CD4-positive, CD25-positive, alpha-beta regulatory T cell (primary cell): ENCODE measurements at regions not wholly inside any gene's neighbourhood (a gene's known extent, or its start where the extent isn't known, plus 50 kb on each side); places are given as distances from the start of the nearest gene placed in this dataset.

Experiments used
- ATAC-seq, 2 donors: fragments of 150-1000 bp; cut with Tn5 transposase; one replicate each; pipeline ENCODE4 v1.10.0; 2021; ENCODE audit warnings: low read depth in 2 of 2, moderate number of reproducible peaks in 2 of 2, moderate library complexity in 1 of 2
- DNase-seq, 3 donors: peaks; one replicate each; pipeline versions ENCODE4 v3.0.0 to v3.0.0-alpha.2; 2012 to 2022; ENCODE audit warnings: mixed read lengths in 1 of 3
- H3K27ac ChIP-seq: one replicate; pipeline ENCODE4 v1.7.0; 2013; ENCODE audit warnings: mild to moderate bottlenecking, low read length; ENCODE audit not compliant: insufficient read depth, poor library complexity, severe bottlenecking
- H3K27me3 ChIP-seq: one replicate; pipeline ENCODE4 v1.7.0; 2013; ENCODE audit warnings: low read length; ENCODE audit not compliant: control insufficient read depth, insufficient read depth
- H3K36me3 ChIP-seq: one replicate; pipeline ENCODE4 v1.7.0; 2013; ENCODE audit warnings: mild to moderate bottlenecking, low read length, moderate library complexity; ENCODE audit not compliant: control insufficient read depth, insufficient read depth
- H3K4me1 ChIP-seq: 2 replicates; pipeline ENCODE4 v1.7.0; 2013; ENCODE audit warnings: mild to moderate bottlenecking, low read length; ENCODE audit not compliant: insufficient read depth, control insufficient read depth, poor library complexity, severe bottlenecking
- H3K4me3 ChIP-seq: one replicate; pipeline ENCODE4 v1.7.0; 2013; ENCODE audit warnings: low read depth, mild to moderate bottlenecking, low read length, moderate library complexity
- H3K9me3 ChIP-seq, 2 experiments: 1 replicate in 1 of 2; 2 replicates in 1 of 2; pipeline ENCODE4 v1.7.0; 2013; ENCODE audit warnings: low read length in 2 of 2, mild to moderate bottlenecking in 1 of 2, moderate library complexity in 1 of 2; ENCODE audit not compliant: control insufficient read depth in 2 of 2
- H3K27ac Mint-ChIP-seq, 3 donors: one replicate each; pipeline ENCODE4 v1.8.0; 2020 to 2022; ENCODE audit warnings: mild to moderate bottlenecking in 3 of 3, mixed read lengths in 3 of 3, moderate library complexity in 2 of 3
- H3K27me3 Mint-ChIP-seq: one replicate; pipeline ENCODE4 v1.8.0; 2022; ENCODE audit warnings: mild to moderate bottlenecking, mixed read lengths
- H3K36me3 Mint-ChIP-seq: one replicate; pipeline ENCODE4 v1.8.0; 2020; ENCODE audit warnings: mixed read lengths
- H3K4me1 Mint-ChIP-seq, 4 donors: one replicate each; pipeline ENCODE4 v1.8.0; 2020 to 2022; ENCODE audit warnings: mixed read lengths in 4 of 4, mild to moderate bottlenecking in 1 of 4
- H3K4me3 Mint-ChIP-seq, 4 donors: one replicate each; pipeline ENCODE4 v1.8.0; 2020 to 2022; ENCODE audit warnings: mild to moderate bottlenecking in 4 of 4, mixed read lengths in 4 of 4, moderate library complexity in 3 of 4
- H3K9me3 Mint-ChIP-seq, 7 donors: one replicate each; pipeline ENCODE4 v1.8.0; 2020 to 2022; ENCODE audit warnings: mixed read lengths in 7 of 7, mild to moderate bottlenecking in 3 of 7, moderate library complexity in 2 of 7

DNA sequence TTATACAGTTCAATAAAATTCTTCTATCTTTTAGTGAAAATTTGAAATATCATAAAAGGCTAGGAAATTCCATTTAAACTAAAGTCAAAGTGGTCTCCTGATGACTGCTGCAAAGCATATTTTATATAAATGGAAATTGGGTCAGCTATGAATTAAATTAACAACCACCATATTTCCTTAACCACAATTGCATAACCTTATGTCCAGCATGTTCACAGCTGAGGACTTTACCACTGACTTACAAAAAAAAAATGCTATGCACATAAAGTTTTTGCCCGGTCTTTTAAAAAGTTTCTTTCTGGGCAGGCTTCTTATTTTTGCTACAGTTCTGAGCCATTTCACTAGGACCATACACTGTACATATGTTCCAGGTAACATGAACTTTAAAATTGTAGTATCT, 208.6 kb upstream of the RGMB start:
- ATAC-seq (no peak), DNase-seq (no peak)
- no peaks in the 10 kb centered on the region for H3K27me3 ChIP-seq
- no peaks in the 10 kb centered on the region for H3K9me3 ChIP-seq
- H3K27ac ChIP-seq: no peak overlapping the region
- no peak overlapping the region for H3K27ac Mint-ChIP-seq
- H3K4me1 Mint-ChIP-seq: no peaks in the 10 kb centered on the region
- H3K27me3 Mint-ChIP-seq: no peaks in the 10 kb centered on the region
- H3K4me3 ChIP-seq: no peak overlapping the region
- no peaks in the 10 kb centered on the region for H3K36me3 Mint-ChIP-seq
- no peaks in the 10 kb centered on the region for H3K4me1 ChIP-seq
- no peaks in the 10 kb centered on the region for H3K36me3 ChIP-seq
- peaks cover 0 to 8% (median 2%) of the 10 kb centered on the region in 7 donors for H3K9me3 Mint-ChIP-seq
- H3K4me3 Mint-ChIP-seq: no peak overlapping the region

DNA sequence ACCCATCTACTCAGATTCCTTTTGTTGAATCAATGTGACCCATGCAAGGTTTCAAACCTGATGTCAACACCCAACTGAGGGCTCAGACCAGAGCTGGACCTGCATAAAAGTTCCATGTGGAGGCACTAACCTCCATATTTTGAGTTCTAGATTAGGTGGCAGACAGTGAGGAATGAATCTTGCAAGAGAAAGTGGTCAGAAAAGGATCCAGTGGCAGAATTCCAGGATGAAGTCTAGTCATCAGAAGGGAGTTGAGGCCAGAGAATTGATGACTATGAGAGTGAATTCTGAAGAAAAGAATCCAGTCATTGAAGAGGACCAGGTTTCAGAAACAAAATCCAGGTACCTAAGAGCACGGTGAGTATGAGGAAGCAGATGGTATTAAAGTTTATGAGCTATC, 205.1 kb upstream of the RGMB start:
- no peak for ATAC-seq
- DNase-seq: no peak
- Mint-ChIP-seq H3K27ac (no peak overlapping the region), H3K4me3 (no peak overlapping the region), H3K36me3 (no peaks in the 10 kb centered on the region), H3K27me3 (peaks cover 4% of the 10 kb centered on the region), H3K9me3 (peaks cover 0 to 12% (median 5%) of the 10 kb centered on the region in 7 donors), H3K4me1 (no peaks in the 10 kb centered on the region)
- H3K9me3 ChIP-seq: no peaks in the 10 kb centered on the region
- H3K4me1 ChIP-seq: no peaks in the 10 kb centered on the region
- H3K27ac ChIP-seq: no peak overlapping the region
- no peak overlapping the region for H3K4me3 ChIP-seq
- H3K36me3 ChIP-seq: no peaks in the 10 kb centered on the region
- no peaks in the 10 kb centered on the region for H3K27me3 ChIP-seq

DNA sequence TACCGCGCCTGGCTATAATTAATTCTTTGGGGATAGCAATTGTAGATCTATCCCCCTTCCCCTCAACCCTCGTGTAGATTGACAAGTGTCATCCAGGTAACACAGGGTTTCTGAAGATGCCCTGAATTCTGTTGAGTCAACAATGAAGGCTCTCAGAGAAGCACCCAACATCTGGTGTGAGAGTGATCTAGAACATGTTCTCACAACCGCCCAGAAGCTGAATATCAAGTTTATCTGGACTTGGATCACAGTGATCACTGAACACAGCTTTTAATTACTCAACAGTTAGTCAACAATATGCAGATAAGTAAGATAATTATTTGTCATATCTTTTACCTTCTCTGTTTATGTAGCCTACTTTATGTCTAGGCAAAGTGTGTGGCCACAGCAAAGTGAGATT, 204.2 kb upstream of the RGMB start:
- Histone ChIP-seq H3K4me3 (no peak overlapping the region), H3K4me1 (no peaks in the 10 kb centered on the region), H3K9me3 (no peaks in the 10 kb centered on the region), H3K27me3 (no peaks in the 10 kb centered on the region), H3K36me3 (no peaks in the 10 kb centered on the region), H3K27ac (no peak overlapping the region)
- Mint-ChIP-seq H3K27ac (no peak overlapping the region), H3K4me1 (no peaks in the 10 kb centered on the region), H3K4me3 (no peak overlapping the region), H3K27me3 (peaks cover 4% of the 10 kb centered on the region), H3K36me3 (no peaks in the 10 kb centered on the region), H3K9me3 (peaks cover 0 to 12% (median 4%) of the 10 kb centered on the region in 7 donors)
- ATAC-seq: no peak
- DNase-seq: no peak

DNA sequence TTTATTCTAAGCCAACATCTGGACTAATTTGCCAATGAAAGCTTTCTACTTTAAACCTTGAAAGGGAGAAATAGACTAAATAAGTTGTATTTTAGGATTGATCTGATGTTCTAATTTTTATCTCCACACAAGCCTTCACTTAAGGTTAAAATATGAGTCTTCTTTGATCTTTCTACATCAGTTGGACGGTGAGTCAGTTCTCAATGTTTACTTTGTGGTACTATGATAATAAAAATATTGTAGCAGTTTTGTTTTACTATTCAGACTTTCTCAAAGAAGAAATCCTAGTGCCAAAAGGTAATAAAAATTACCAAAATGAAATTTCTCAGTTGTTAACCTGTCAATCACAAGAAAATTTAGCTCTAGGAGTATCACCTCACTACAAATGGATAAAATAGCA, 203.5 kb upstream of the RGMB start:
- Histone ChIP-seq H3K27ac (no peak overlapping the region), H3K27me3 (no peaks in the 10 kb centered on the region), H3K4me1 (no peaks in the 10 kb centered on the region), H3K9me3 (no peaks in the 10 kb centered on the region), H3K36me3 (no peaks in the 10 kb centered on the region), H3K4me3 (no peak overlapping the region)
- peaks cover 4% of the 10 kb centered on the region for H3K27me3 Mint-ChIP-seq
- no peaks in the 10 kb centered on the region for H3K4me1 Mint-ChIP-seq
- no peak overlapping the region for H3K27ac Mint-ChIP-seq
- H3K36me3 Mint-ChIP-seq: no peaks in the 10 kb centered on the region
- no peak for DNase-seq
- ATAC-seq: no peak
- no peak overlapping the region for H3K4me3 Mint-ChIP-seq
- peaks cover 0 to 12% (median 4%) of the 10 kb centered on the region in 7 donors for H3K9me3 Mint-ChIP-seq

DNA sequence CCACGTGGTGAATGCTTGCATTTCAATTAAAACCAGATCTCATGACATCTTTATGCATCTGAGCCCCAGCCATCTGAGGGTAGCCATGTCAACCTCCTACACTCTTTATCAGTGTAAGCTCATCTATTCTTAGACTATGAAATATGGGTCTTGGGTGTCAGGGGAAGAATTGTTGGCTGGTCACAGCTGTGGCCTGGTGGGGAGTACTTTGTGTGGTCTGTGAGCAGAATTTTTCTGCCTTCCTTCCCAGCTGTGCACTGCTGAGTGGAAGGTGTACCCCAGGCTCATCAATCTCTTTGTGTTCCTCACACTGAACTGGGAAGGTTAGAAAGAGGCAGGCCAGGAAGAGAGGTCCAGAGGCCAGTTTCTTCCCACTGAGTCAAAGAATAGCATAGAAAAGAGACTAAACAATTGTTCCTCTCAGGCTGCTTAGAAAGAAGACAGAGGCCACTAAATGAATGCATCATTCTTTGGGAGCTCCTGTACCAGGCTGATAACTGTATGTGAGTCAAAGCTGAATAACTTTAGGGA, 202.7 kb upstream of the RGMB start:
- H3K4me1 ChIP-seq: no peaks in the 10 kb centered on the region
- Mint-ChIP-seq H3K9me3 (peaks cover 0 to 12% (median 4%) of the 10 kb centered on the region in 7 donors), H3K4me3 (no peak overlapping the region), H3K27me3 (peaks cover 4% of the 10 kb centered on the region), H3K27ac (peak overlapping the region in 1 of 3 donors; percentile 18), H3K36me3 (no peaks in the 10 kb centered on the region), H3K4me1 (no peaks in the 10 kb centered on the region)
- DNase-seq: no peak
- no peak for ATAC-seq
- no peak overlapping the region for H3K27ac ChIP-seq
- no peaks in the 10 kb centered on the region for H3K27me3 ChIP-seq
- no peak overlapping the region for H3K4me3 ChIP-seq
- no peaks in the 10 kb centered on the region for H3K9me3 ChIP-seq
- H3K36me3 ChIP-seq: no peaks in the 10 kb centered on the region

DNA sequence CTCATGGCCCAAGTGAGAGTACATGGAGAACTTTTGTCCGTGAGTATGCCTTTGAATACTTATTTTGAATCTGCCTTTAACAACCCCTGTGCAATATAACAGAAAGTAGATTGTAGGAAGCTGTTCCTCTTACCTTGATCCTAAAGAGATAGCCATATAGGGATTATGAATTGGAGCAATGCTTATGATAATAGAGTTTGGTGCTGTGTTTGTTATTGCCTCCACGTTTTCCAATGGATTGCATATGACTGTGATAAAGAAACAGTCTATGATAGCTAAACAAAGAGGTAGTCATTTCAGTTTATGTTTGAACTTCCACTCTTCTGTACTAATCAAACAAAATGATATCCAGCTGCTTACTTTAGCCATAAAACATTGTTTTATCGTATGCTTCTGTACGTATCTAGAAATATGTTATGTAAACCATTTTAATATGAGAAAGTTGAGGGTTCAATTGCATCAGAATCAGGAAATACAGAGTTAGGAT, 199.6 kb upstream of the RGMB start:
- no peaks in the 10 kb centered on the region for H3K27me3 ChIP-seq
- H3K27ac ChIP-seq: no peak overlapping the region
- no peak overlapping the region for H3K27ac Mint-ChIP-seq
- no peaks in the 10 kb centered on the region for H3K9me3 ChIP-seq
- H3K4me3 ChIP-seq: no peak overlapping the region
- no peaks in the 10 kb centered on the region for H3K36me3 ChIP-seq
- H3K36me3 Mint-ChIP-seq: no peaks in the 10 kb centered on the region
- no peak for ATAC-seq
- H3K4me3 Mint-ChIP-seq: no peak overlapping the region
- H3K4me1 Mint-ChIP-seq: no peaks in the 10 kb centered on the region
- peaks cover 4% of the 10 kb centered on the region for H3K27me3 Mint-ChIP-seq
- DNase-seq: no peak
- H3K4me1 ChIP-seq: no peaks in the 10 kb centered on the region
- peaks cover 0 to 8% (median 1%) of the 10 kb centered on the region in 7 donors for H3K9me3 Mint-ChIP-seq

DNA sequence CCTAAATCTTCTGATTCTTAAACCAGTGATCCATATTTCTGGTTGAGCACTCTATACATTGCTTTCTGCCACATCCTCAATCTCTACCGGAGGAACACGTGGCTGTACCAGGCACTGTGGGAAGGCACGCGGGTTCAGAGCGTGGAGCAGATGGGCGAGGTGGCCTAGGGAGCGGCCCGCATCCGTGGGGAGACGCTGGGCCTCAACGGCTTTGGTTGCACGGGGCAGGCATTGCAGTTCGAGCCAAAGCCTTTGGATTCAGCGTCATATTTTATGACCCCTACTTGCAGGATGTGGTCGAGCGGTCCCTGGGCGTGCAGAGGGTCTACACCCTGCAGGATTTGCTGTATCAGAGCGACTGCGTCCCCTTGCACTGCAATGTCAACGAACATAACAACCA, 197.2 kb upstream of the RGMB start:
- DNase-seq (no peak), ATAC-seq (no peak)
- Mint-ChIP-seq H3K4me1 (no peaks in the 10 kb centered on the region), H3K27ac (no peak overlapping the region), H3K4me3 (no peak overlapping the region), H3K36me3 (no peaks in the 10 kb centered on the region), H3K9me3 (peaks cover 0 to 8% (median 0%) of the 10 kb centered on the region in 7 donors), H3K27me3 (peaks cover 4% of the 10 kb centered on the region)
- Histone ChIP-seq H3K27me3 (no peaks in the 10 kb centered on the region), H3K4me1 (no peaks in the 10 kb centered on the region), H3K27ac (no peak overlapping the region), H3K9me3 (no peaks in the 10 kb centered on the region), H3K4me3 (no peak overlapping the region), H3K36me3 (no peaks in the 10 kb centered on the region)

DNA sequence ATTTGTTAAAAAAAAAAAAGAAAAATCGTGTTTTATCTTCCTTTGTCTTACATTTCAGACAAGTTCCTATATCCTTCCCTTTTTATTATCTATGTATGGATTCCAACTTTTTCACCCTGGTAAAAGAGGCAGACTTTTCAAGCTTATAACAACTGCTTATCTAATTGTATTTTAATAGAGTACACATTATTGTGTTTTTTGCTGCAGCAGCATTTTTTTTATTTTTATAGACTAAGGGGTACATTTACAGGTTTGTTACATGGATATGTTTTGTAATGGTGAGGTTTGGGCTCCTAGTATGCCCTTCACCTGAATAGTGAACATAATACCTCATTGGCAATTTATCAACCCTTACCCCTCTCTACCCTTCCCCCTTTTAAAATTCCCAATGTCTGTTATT, 195.0 kb upstream of the RGMB start:
- no peaks in the 10 kb centered on the region for H3K9me3 ChIP-seq
- no peak overlapping the region for H3K4me3 ChIP-seq
- no peaks in the 10 kb centered on the region for H3K4me1 ChIP-seq
- Mint-ChIP-seq H3K9me3 (peaks cover 0 to 8% (median 0%) of the 10 kb centered on the region in 7 donors), H3K4me1 (no peaks in the 10 kb centered on the region), H3K27me3 (no peaks in the 10 kb centered on the region), H3K4me3 (no peak overlapping the region), H3K27ac (no peak overlapping the region), H3K36me3 (no peaks in the 10 kb centered on the region)
- ATAC-seq (no peak), DNase-seq (no peak)
- no peaks in the 10 kb centered on the region for H3K36me3 ChIP-seq
- no peak overlapping the region for H3K27ac ChIP-seq
- no peaks in the 10 kb centered on the region for H3K27me3 ChIP-seq
